GM21367 (cell line): ENCODE measurements at regions not wholly inside any gene's neighbourhood (a gene's known extent, or its start where the extent isn't known, plus 50 kb on each side); places are given as distances from the start of the nearest gene placed in this dataset.
"Not testable (repeated sequence)": the region's sequence is repeated elsewhere in the genome, so short reads cannot be mapped to it uniquely, and the experiment has no call there.

Experiments used
- ATAC-seq: cut with Tn5 transposase; IDR thresholded peaks from one replicate; pipeline ENCODE4 v1.9.1; 2021; ENCODE audit not compliant: unreplicated experiment

- ATAC-seq = no peak
Measured at GRCh38 chr5:74534397-74535129, 106.0 kb downstream of the ENC1 start.

- ATAC-seq = no peak
Measured at GRCh38 chr5:74530326-74531050, 110.0 kb downstream of the ENC1 start.

GRCh38 chr5:74529101-74529500 is 111.4 kb downstream of the ENC1 start:
- no peak for ATAC-seq

- ATAC-seq = no peak
Measured at GRCh38 chr5:74526111-74526510, 114.4 kb downstream of the ENC1 start.

GRCh38 chr5:74524767-74525166 is 115.8 kb downstream of the ENC1 start:
- not testable (repeated sequence) for ATAC-seq

GRCh38 chr5:74523698-74524097 is 116.8 kb downstream of the ENC1 start:
- ATAC-seq = not testable (repeated sequence)

- ATAC-seq = not testable (repeated sequence)
Measured at GRCh38 chr5:74522838-74523237, 117.7 kb downstream of the ENC1 start.

- ATAC-seq = no peak
Measured at GRCh38 chr5:74521401-74521800, 119.1 kb downstream of the ENC1 start.

GRCh38 chr5:74519679-74520078 is 120.8 kb downstream of the ENC1 start:
- no peak for ATAC-seq

- ATAC-seq = no peak
Measured at GRCh38 chr5:74519161-74519571, 121.4 kb downstream of the ENC1 start.

- ATAC-seq = no peak
Measured at GRCh38 chr5:74517700-74518099, 122.8 kb downstream of the ENC1 start.

- no peak for ATAC-seq
Measured at GRCh38 chr5:74516211-74516636, 124.3 kb downstream of the ENC1 start.

- no peak for ATAC-seq
Measured at GRCh38 chr5:74514888-74515551, 125.5 kb downstream of the ENC1 start.

GRCh38 chr5:74511770-74512169 is 128.8 kb downstream of the ENC1 start:
- ATAC-seq = not testable (repeated sequence)

- no peak for ATAC-seq
Measured at GRCh38 chr5:74510476-74511075, 130.0 kb downstream of the ENC1 start.

GRCh38 chr5:74507370-74508005 is 133.0 kb downstream of the ENC1 start:
- ATAC-seq = no peak

GRCh38 chr5:74506119-74506518 is 134.4 kb downstream of the ENC1 start:
- no peak for ATAC-seq

GRCh38 chr5:74504463-74504862 is 136.1 kb downstream of the ENC1 start:
- ATAC-seq = no peak

- ATAC-seq = no peak
Measured at GRCh38 chr5:74502479-74502950, 138.0 kb downstream of the ENC1 start.

- ATAC-seq = no peak
Measured at GRCh38 chr5:74501674-74502478, 138.7 kb downstream of the ENC1 start.
